ENCODE measurements at regions not wholly inside any gene's neighbourhood (a gene's known extent, or its start where the extent isn't known, plus 50 kb on each side); places are given as distances from the start of the nearest gene placed in this dataset.

GRCh38 chr2:129274038-129274415 is 705.4 kb upstream of the RAB6C start:
- DNase-seq (ENCODE audit: low read depth), result no peak
- no peak overlapping the region for H3K4me3 ChIP-seq (ENCODE audit: low read length)
- TF ChIP-seq, protein P1, sequence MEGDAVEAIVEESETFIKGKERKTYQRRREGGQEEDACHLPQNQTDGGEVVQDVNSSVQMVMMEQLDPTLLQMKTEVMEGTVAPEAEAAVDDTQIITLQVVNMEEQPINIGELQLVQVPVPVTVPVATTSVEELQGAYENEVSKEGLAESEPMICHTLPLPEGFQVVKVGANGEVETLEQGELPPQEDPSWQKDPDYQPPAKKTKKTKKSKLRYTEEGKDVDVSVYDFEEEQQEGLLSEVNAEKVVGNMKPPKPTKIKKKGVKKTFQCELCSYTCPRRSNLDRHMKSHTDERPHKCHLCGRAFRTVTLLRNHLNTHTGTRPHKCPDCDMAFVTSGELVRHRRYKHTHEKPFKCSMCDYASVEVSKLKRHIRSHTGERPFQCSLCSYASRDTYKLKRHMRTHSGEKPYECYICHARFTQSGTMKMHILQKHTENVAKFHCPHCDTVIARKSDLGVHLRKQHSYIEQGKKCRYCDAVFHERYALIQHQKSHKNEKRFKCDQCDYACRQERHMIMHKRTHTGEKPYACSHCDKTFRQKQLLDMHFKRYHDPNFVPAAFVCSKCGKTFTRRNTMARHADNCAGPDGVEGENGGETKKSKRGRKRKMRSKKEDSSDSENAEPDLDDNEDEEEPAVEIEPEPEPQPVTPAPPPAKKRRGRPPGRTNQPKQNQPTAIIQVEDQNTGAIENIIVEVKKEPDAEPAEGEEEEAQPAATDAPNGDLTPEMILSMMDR (IDR thresholded peaks at IDR 0.05; ENCODE audit: insufficient read depth, low read depth, low read length, missing control alignments), result no peak

DNA sequence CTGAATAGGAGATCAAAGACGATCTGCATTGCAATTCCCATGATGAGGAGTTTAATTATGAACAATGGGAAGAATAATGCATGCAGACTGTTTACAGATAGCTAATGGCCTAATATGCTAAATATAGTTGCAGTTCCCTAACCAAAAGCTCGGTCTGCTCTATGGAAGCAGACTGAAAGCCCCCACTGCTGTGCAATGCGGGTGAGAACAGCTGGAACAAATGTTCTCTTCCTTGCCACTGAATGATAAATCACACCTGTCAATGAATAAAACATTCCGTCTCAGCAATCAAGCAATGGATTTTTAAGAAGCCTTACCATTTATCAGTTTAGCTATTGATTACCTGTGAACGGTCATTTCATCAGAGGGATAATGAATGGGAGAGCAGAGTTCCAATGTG is 704.5 kb upstream of the RAB6C start:
- TF ChIP-seq, protein P1 (IDR thresholded peaks at IDR 0.05; ENCODE audit: insufficient read depth, low read depth, low read length, missing control alignments), result no peak
- DNase-seq (ENCODE audit: low read depth), result no peak
- no peak overlapping the region for H3K4me3 ChIP-seq (ENCODE audit: low read length)

- no peak overlapping the region for H3K4me3 ChIP-seq (ENCODE audit: low read length)
- DNase-seq (ENCODE audit: low read depth), result peak; percentile 24
Measured at GRCh38 chr2:129275706-129276105, 703.8 kb upstream of the RAB6C start.

GRCh38 chr2:129276978-129277584 is 702.4 kb upstream of the RAB6C start:
- H3K4me3 ChIP-seq (ENCODE audit: low read length), result no peak overlapping the region
- TF ChIP-seq, protein P1 (IDR thresholded peaks at IDR 0.05; ENCODE audit: insufficient read depth, low read depth, low read length, missing control alignments), result no peak
- peak; percentile 16 for DNase-seq (ENCODE audit: low read depth)

More at GRCh38 chr2:129275706-129276105, 703.8 kb upstream of the RAB6C start:
- TF ChIP-seq, protein P1 (IDR thresholded peaks at IDR 0.05; ENCODE audit: insufficient read depth, low read depth, low read length, missing control alignments), result no peak

- DNase-seq (ENCODE audit: low read depth), result peak; percentile 41
- TF ChIP-seq, protein P1 (IDR thresholded peaks at IDR 0.05; ENCODE audit: insufficient read depth, low read depth, low read length, missing control alignments), result no peak
- no peak overlapping the region for H3K4me3 ChIP-seq (ENCODE audit: low read length)
Measured at GRCh38 chr2:129277585-129277981, 701.9 kb upstream of the RAB6C start.

DNA sequence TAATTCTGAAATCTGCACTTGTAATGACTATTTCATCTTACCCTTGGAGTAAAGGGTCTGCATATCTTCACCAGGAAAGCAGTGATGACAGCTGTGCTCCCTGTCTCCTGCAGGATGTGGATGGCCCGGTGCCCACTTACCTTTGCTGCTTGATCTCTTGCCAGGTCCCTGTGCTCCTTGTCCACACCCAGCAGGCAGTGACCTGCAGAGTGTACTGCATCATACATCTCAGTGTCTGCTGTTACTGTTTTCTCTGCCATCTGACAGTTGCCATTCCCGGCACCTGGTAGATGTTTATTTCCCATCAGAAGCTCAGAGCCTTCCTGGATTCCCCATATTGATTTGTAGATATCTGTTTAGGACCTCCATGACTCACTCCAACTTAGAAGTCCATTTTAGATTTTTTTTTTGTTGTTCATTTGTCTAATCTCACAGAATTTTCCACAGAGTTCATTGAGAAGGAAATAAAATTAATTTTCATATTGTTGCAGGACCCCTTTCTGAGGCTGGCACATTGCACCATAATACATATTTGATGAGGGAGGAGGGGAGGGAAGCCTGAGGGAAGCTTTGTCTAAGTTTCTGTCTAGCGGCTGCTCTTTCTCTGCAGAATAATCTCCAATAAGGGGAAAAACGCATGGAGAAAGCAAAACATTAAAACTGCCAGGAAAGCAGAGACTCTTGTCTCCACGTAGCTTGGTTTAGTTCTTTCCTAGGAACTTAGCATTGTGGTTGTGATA is 697.5 kb upstream of the RAB6C start:
- DNase-seq (ENCODE audit: low read depth), result no peak
- no peak overlapping the region for H3K4me3 ChIP-seq (ENCODE audit: low read length)
- TF ChIP-seq, protein P1 (IDR thresholded peaks at IDR 0.05; ENCODE audit: insufficient read depth, low read depth, low read length, missing control alignments), result no peak

Measured in epithelial cell of esophagus (primary cell).